Endodermal cell (in vitro differentiated cells): ENCODE measurements at regions not wholly inside any gene's neighbourhood (a gene's known extent, or its start where the extent isn't known, plus 50 kb on each side); places are given as distances from the start of the nearest gene placed in this dataset.
"Not testable (repeated sequence)": the region's sequence is repeated elsewhere in the genome, so short reads cannot be mapped to it uniquely, and the experiment has no call there.

Experiments used
- DNase-seq: peaks from one replicate; pipeline ENCODE4 v3.0.0-alpha.2; 2017
- H3K27ac ChIP-seq: 2 replicates; pipeline ENCODE4 v1.5.1; 2013; ENCODE audit warnings: mild to moderate bottlenecking, low read depth, low read length, moderate library complexity
- H3K27me3 ChIP-seq: 2 replicates; pipeline ENCODE4 v1.6.1; 2013; ENCODE audit warnings: mild to moderate bottlenecking, low read length, moderate library complexity; ENCODE audit not compliant: insufficient read depth, control insufficient read depth, poor library complexity, severe bottlenecking
- H3K36me3 ChIP-seq: 2 replicates; pipeline ENCODE4 v1.7.0; 2013; ENCODE audit warnings: mild to moderate bottlenecking, low read length, moderate library complexity; ENCODE audit not compliant: control insufficient read depth, insufficient read depth
- H3K4me1 ChIP-seq: one replicate; pipeline ENCODE4 v1.7.0; 2013; ENCODE audit warnings: low read length; ENCODE audit not compliant: control insufficient read depth, insufficient read depth
- H3K4me3 ChIP-seq: 2 replicates; pipeline ENCODE4 v1.5.1; 2013; ENCODE audit warnings: mild to moderate bottlenecking, low read length, moderate library complexity
- H3K9ac ChIP-seq: 2 replicates; pipeline ENCODE4 v1.6.1; 2013; ENCODE audit warnings: mild to moderate bottlenecking, low read length, moderate library complexity; ENCODE audit not compliant: poor library complexity, severe bottlenecking; ENCODE audit errors: extremely low read depth
- H3K9me3 ChIP-seq: 2 replicates; pipeline ENCODE4 v1.6.1; 2013; ENCODE audit warnings: mild to moderate bottlenecking, low read length, moderate library complexity; ENCODE audit not compliant: control insufficient read depth
- H3K27ac Mint-ChIP-seq: 2 replicates; pipeline ENCODE4 v1.8.0; 2020; ENCODE audit warnings: mixed read lengths
- H3K27me3 Mint-ChIP-seq: 2 replicates; pipeline ENCODE4 v1.8.0; 2021; ENCODE audit warnings: mild to moderate bottlenecking, mixed read lengths; ENCODE audit not compliant: insufficient read depth
- H3K36me3 Mint-ChIP-seq: 2 replicates; pipeline ENCODE4 v1.8.0; 2020; ENCODE audit warnings: low read depth, mixed read lengths
- H3K4me1 Mint-ChIP-seq: 2 replicates; pipeline ENCODE4 v1.8.0; 2020; ENCODE audit warnings: mixed read lengths
- H3K4me3 Mint-ChIP-seq: 2 replicates; pipeline ENCODE4 v1.8.0; 2020; ENCODE audit warnings: mild to moderate bottlenecking, moderate library complexity, mixed read lengths
- H3K9me3 Mint-ChIP-seq: 2 replicates; pipeline ENCODE4 v1.8.0; 2020; ENCODE audit warnings: mild to moderate bottlenecking, mixed read lengths
- CTCF ChIP-seq: fragments of 200-600 bp; sonication (generic); conservative IDR thresholded peaks from 2 replicates; pipeline ENCODE4 v1.5.0; 2021; ENCODE audit warnings: antibody characterized with exemption, mild to moderate bottlenecking
- WGBS, 2 experiments: methylation state at CpG; one replicate each; pipeline versions ENCODE4 v1.1.5 to v1.1.7; 2013; ENCODE audit warnings: missing lambda C conversion rate in 2 of 2, mixed read lengths in 1 of 2; ENCODE audit not compliant: insufficient coverage in 1 of 2, insufficient read length in 1 of 2; 5-methylcytosine and 5-hydroxymethylcytosine counted together

GRCh38 chr22:25419247-25420113, 145.0 kb upstream of the GRK3 start:
- no peak for TF ChIP-seq CTCF
- H3K27ac Mint-ChIP-seq: no peak overlapping the region
- peaks cover 6% of the 10 kb centered on the region for H3K9me3 Mint-ChIP-seq
- Histone ChIP-seq H3K4me3 (no peak overlapping the region), H3K36me3 (no peaks in the 10 kb centered on the region), H3K9ac (no peak overlapping the region), H3K27ac (no peak overlapping the region), H3K9me3 (no peaks in the 10 kb centered on the region), H3K27me3 (peaks cover 45% of the 10 kb centered on the region), H3K4me1 (no peaks in the 10 kb centered on the region)
- WGBS, 2 experiments: 51 to 74% methylated on average over 21 to 25 of the region's 25 CpGs
- H3K4me1 Mint-ChIP-seq: peaks cover 3% of the 10 kb centered on the region
- H3K27me3 Mint-ChIP-seq: peaks cover 72% of the 10 kb centered on the region
- DNase-seq: peak; percentile 44
- H3K36me3 Mint-ChIP-seq: no peaks in the 10 kb centered on the region
- peak overlapping the region; percentile 58 for H3K4me3 Mint-ChIP-seq

- peaks cover 68% of the 10 kb centered on the region for H3K27me3 Mint-ChIP-seq
- peak overlapping the region; percentile 58 for H3K4me3 Mint-ChIP-seq
- not testable (repeated sequence) for H3K36me3 Mint-ChIP-seq, H3K4me3 ChIP-seq, H3K4me1 Mint-ChIP-seq, H3K9ac ChIP-seq, DNase-seq, H3K27ac ChIP-seq, H3K36me3 ChIP-seq, H3K9me3 ChIP-seq, H3K4me1 ChIP-seq, H3K9me3 Mint-ChIP-seq, H3K27ac Mint-ChIP-seq
- H3K27me3 ChIP-seq: peaks cover 45% of the 10 kb centered on the region
- 83 to 85% methylated on average over 3 to 5 of the region's 6 CpGs for WGBS, 2 experiments
Measured at GRCh38 chr22:25420114-25420441, 144.4 kb upstream of the GRK3 start.

- peaks cover 64% of the 10 kb centered on the region for H3K27me3 Mint-ChIP-seq
- 41 to 80% methylated on average over 4 to 21 of the region's 21 CpGs for WGBS, 2 experiments
- Histone ChIP-seq H3K4me1 (no peaks in the 10 kb centered on the region), H3K27me3 (peaks cover 45% of the 10 kb centered on the region), H3K4me3 (peak overlapping the region; percentile 81), H3K9ac (no peak overlapping the region), H3K36me3 (no peaks in the 10 kb centered on the region), H3K27ac (no peak overlapping the region), H3K9me3 (no peaks in the 10 kb centered on the region)
- H3K4me1 Mint-ChIP-seq: peaks cover 3% of the 10 kb centered on the region
- H3K36me3 Mint-ChIP-seq: no peaks in the 10 kb centered on the region
- no peak for TF ChIP-seq CTCF
- H3K9me3 Mint-ChIP-seq: peaks cover 4% of the 10 kb centered on the region
- H3K27ac Mint-ChIP-seq: no peak overlapping the region
- H3K4me3 Mint-ChIP-seq: peak overlapping the region; percentile 58
- peak; percentile 58 for DNase-seq
Measured at GRCh38 chr22:25420471-25420924, 144.0 kb upstream of the GRK3 start.
